BJ (cell line): ENCODE measurements at regions not wholly inside any gene's neighbourhood (a gene's known extent, or its start where the extent isn't known, plus 50 kb on each side); places are given as distances from the start of the nearest gene placed in this dataset.

Experiments
- CTCF ChIA-PET: fragments of 350-600 bp; formaldehyde crosslinking; extraction: SDS; loops from one replicate; lab custom pipeline; 2021; ENCODE audit warnings: antibody characterized with exemption, inconsistent platforms; lab: Yijun Ruan, JAX
- POLR2A ChIA-PET: fragments of 300-600 bp; sonication (Branson Sonifier 250); formaldehyde crosslinking; extraction: SDS; loops from one replicate; lab custom pipeline; 2021; ENCODE audit warnings: antibody characterized with exemption; lab: Charles Lee
- DNase-seq: peaks from one replicate; pipeline ENCODE4 v3.0.0-alpha.2; 2011; ENCODE audit warnings: low read depth
- H3K27me3 ChIP-seq: 2 replicates; pipeline ENCODE4 v1.6.0; 2011; ENCODE audit warnings: low read length; ENCODE audit not compliant: control insufficient read depth, insufficient read depth
- H3K36me3 ChIP-seq: 2 replicates; pipeline ENCODE4 v1.5.1; 2011; ENCODE audit warnings: low read length; ENCODE audit not compliant: control insufficient read depth, insufficient read depth
- H3K4me3 ChIP-seq: 2 replicates; pipeline ENCODE4 v1.5.1; 2011; ENCODE audit warnings: low read depth, mild to moderate bottlenecking, control low read depth, low read length
- CTCF ChIP-seq: IDR thresholded peaks from 2 replicates; pipeline ENCODE4 v1.5.1; 2011; ENCODE audit warnings: low read depth, mild to moderate bottlenecking, control low read depth, inconsistent platforms, low read length, moderate library complexity; ENCODE audit not compliant: insufficient read depth

GRCh38 chr5:18687429-18687828, 1053.2 kb downstream of the TAF11L14 start:
- Histone ChIP-seq H3K4me3 (no peak overlapping the region), H3K36me3 (no peaks in the 10 kb centered on the region), H3K27me3 (no peaks in the 10 kb centered on the region)
- ChIA-PET CTCF (interaction anchor here (1.1 kb wide), 1 partner anchor 11 kb away, joined by 3 read pairs; no protein-coding TSS in a partner anchor), POLR2A (no interaction called here)
- no peak for DNase-seq
- no peak for TF ChIP-seq CTCF

GRCh38 chr5:18699681-18700080, 1065.4 kb downstream of the TAF11L14 start:
- H3K36me3 ChIP-seq: no peaks in the 10 kb centered on the region
- no peak for DNase-seq
- CTCF ChIA-PET: interaction anchor here (1.3 to 2.0 kb wide), 3 partner anchors 9 to 14 kb away, joined by 4 to 7 read pairs (median 5); no protein-coding TSS in a partner anchor
- POLR2A ChIA-PET: no interaction called here
- H3K27me3 ChIP-seq: no peaks in the 10 kb centered on the region
- no peak overlapping the region for H3K4me3 ChIP-seq
- TF ChIP-seq CTCF: no peak

- ChIA-PET POLR2A (no interaction called here), CTCF (no interaction called here)
- no peak for TF ChIP-seq CTCF
- Histone ChIP-seq H3K36me3 (no peaks in the 10 kb centered on the region), H3K4me3 (no peak overlapping the region), H3K27me3 (no peaks in the 10 kb centered on the region)
- DNase-seq: no peak
Measured at GRCh38 chr5:18702821-18703220, 1068.6 kb downstream of the TAF11L14 start.

GRCh38 chr5:18712936-18713485, 1078.8 kb downstream of the TAF11L14 start:
- CTCF ChIA-PET: interaction anchor here (2.1 kb wide), 1 partner anchor 14 kb away, joined by 5 read pairs; no protein-coding TSS in a partner anchor
- TF ChIP-seq CTCF: no peak
- POLR2A ChIA-PET: no interaction called here
- no peak overlapping the region for H3K4me3 ChIP-seq
- DNase-seq: no peak
- H3K27me3 ChIP-seq: no peaks in the 10 kb centered on the region
- no peaks in the 10 kb centered on the region for H3K36me3 ChIP-seq

- no peak overlapping the region for H3K4me3 ChIP-seq
- ChIA-PET CTCF (no interaction called here), POLR2A (no interaction called here)
- DNase-seq: no peak
- H3K36me3 ChIP-seq: no peaks in the 10 kb centered on the region
- TF ChIP-seq CTCF: no peak
- no peaks in the 10 kb centered on the region for H3K27me3 ChIP-seq
Measured at GRCh38 chr5:18720002-18720401, 1085.7 kb downstream of the TAF11L14 start.
